ENCODE measurements at regions not wholly inside any gene's neighbourhood (a gene's known extent, or its start where the extent isn't known, plus 50 kb on each side); places are given as distances from the start of the nearest gene placed in this dataset.

DNA sequence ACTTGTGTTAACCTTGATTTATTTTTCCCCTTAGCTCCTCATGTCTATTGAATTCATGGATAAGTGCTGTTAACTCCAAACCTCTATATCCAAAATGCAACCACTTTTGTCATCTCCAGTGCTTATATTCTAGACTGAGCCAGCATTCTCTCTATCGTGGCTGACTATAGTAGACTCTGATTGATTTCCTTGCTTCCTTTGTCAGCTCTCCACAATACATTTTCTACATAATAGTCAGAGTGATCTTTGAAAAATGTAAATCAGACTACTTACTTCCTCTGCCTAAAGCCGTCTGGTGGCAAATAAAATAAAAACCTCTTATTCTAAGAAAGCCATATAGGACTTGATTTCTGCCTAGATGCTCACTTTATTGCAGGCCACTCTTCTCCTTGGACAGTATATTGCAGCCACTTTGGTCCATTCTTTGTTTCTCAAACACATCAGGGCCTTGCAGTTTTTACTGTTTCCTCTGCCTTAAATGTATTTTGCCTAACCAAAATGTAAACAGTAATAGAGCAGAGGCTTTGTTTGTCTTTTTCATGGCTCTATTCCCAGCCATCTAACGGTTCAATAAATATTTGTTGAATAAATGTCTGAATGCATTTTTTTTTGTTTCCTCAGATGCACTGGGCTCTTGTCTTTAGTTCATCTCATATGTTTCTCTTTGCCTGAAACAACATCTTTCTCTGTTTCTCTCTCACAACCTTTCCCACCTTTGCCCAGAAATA, 243.6 kb upstream of the CSNK1A1L start:
- H3K27me3 Mint-ChIP-seq (ENCODE audit: low read depth): no peaks in the 10 kb centered on the region

DNA sequence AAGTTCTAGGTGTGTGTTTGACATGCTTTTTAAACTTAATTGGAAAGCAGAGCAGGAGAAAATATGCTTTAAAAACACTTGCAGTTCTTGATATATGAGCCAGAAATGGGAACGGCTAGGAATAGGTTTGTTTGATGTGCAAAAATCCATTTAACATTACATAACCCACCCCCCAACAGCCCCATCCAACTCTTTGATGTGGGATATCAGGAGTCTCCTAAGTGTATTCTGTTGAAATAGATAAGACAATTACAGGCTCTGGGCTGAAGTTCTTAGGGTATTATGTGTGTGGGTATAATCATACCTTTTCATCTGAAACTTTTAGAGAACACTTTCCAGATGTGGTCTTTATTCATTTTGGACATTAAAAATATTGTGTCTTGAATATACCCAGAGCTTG, 240.4 kb upstream of the CSNK1A1L start:
- H3K4me3 Mint-ChIP-seq: no peak overlapping the region
- no peaks in the 10 kb centered on the region for H3K4me1 Mint-ChIP-seq (ENCODE audit: low read depth)
- H3K36me3 Mint-ChIP-seq (ENCODE audit: low read depth): no peaks in the 10 kb centered on the region
- H3K9me3 Mint-ChIP-seq: no peaks in the 10 kb centered on the region
- no peaks in the 10 kb centered on the region for H3K27me3 Mint-ChIP-seq (ENCODE audit: low read depth)
- no peak overlapping the region for H3K27ac Mint-ChIP-seq

More for the DNA sequence above, 243.6 kb upstream of the CSNK1A1L start:
- Mint-ChIP-seq H3K27ac (no peak overlapping the region), H3K9me3 (peaks cover 3% of the 10 kb centered on the region), H3K36me3 (ENCODE audit: low read depth) (no peaks in the 10 kb centered on the region), H3K4me1 (ENCODE audit: low read depth) (no peaks in the 10 kb centered on the region), H3K4me3 (no peak overlapping the region)

DNA sequence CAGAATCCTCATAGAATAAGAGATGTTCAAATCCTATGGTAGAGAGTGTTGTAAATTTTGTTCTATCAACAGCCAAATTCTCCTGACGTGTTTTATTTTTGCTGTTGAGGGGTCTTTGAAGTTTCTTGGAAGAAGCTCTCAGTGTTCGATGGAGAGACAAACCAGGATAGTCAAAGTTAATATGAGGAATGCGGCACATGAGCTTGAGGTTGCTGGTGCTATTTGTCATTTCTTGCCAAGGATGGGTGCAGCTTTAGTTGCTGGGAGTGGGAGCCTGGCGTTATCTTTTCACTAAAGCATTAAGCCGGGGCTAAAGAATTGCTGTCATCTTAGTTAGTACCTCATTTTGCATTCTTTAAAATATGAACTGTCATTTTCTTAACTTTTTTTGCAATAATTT, 239.9 kb upstream of the CSNK1A1L start:
- no peak overlapping the region for H3K27ac Mint-ChIP-seq
- H3K36me3 Mint-ChIP-seq (ENCODE audit: low read depth): no peaks in the 10 kb centered on the region
- no peaks in the 10 kb centered on the region for H3K4me1 Mint-ChIP-seq (ENCODE audit: low read depth)
- no peak overlapping the region for H3K4me3 Mint-ChIP-seq
- H3K9me3 Mint-ChIP-seq: no peaks in the 10 kb centered on the region
- H3K27me3 Mint-ChIP-seq (ENCODE audit: low read depth): no peaks in the 10 kb centered on the region

DNA sequence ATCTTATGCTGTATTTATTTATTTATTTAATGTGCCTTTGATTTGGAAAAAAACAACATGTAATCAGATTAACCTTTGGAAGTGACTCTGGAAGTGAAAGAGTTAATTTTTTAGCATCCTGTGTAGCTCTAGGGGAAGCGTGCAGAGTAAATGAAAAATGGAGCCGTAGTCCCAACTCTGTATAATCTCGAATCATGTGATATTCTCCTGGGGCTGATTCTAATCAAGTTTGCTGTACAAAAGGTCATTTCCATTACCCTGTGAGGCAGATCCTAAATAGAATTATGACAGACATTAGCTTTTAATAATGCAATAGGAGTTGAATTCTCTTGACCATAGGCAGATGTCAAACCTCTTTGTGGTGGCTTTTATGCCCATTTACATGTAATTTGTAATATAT, 238.6 kb upstream of the CSNK1A1L start:
- Mint-ChIP-seq H3K36me3 (ENCODE audit: low read depth) (no peaks in the 10 kb centered on the region), H3K27me3 (ENCODE audit: low read depth) (no peaks in the 10 kb centered on the region), H3K4me3 (no peak overlapping the region), H3K9me3 (no peaks in the 10 kb centered on the region), H3K27ac (no peak overlapping the region), H3K4me1 (ENCODE audit: low read depth) (no peaks in the 10 kb centered on the region)

DNA sequence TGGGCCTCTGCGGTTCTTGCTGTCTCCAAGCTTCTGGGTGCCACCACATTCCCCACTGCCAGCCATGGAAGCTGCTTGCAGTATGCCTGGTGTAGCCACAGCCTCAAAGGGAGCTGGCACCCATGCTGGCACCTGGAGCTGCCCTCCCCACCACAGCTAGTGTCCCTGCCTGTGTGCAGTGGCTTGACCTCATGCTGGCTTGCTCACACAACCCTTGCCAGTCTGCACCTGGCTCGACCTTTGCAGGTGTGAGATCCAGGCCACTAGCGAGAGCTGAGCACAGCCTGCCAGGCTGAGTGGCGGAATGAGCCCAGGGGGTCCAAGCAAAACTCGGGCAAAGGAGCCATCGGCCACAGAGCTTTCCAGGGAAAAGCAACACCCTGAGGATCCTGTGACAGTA, 236.7 kb upstream of the CSNK1A1L start:
- H3K27ac Mint-ChIP-seq: no peak overlapping the region
- no peak overlapping the region for H3K4me3 Mint-ChIP-seq
- H3K9me3 Mint-ChIP-seq: no peaks in the 10 kb centered on the region
- no peaks in the 10 kb centered on the region for H3K27me3 Mint-ChIP-seq (ENCODE audit: low read depth)
- no peaks in the 10 kb centered on the region for H3K4me1 Mint-ChIP-seq (ENCODE audit: low read depth)
- H3K36me3 Mint-ChIP-seq (ENCODE audit: low read depth): no peaks in the 10 kb centered on the region

DNA sequence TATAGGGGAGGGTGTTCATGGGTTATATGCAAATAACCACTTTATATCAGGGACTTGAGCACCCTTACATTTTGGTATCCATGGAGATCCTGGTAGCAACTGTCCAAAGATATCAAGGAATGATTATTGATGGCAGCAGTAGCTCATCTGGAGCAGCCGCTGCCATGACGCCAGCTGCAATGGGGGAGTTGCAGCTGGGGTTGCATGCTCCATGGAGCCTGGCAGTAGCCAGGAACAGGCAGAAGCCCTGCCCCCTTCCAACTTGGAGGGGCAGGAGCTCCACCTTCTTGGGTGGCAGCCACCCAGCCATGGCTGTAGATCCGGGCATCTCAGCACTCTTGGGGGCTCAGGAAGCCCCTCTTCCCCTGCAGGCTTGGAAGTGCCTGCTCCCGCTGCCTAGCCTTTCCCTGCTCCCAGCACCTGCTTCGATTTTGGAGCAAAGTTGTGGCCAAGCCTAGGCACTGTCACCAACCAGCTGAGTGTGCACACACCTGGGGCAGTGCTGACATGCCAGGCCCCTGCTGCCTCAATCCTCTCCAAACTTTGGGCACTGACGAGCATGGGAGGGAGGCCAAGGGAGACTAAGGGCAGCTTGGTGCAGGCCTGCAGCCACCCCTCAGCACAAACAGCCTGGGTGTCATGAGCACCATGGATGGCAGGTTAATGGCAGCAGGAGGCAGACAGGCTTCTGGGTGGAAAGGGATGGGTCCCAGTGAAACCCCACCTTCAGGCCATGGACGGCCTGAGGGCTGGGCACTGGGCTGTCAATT, 235.6 kb upstream of the CSNK1A1L start:
- H3K36me3 Mint-ChIP-seq (ENCODE audit: low read depth): no peaks in the 10 kb centered on the region
- H3K4me3 Mint-ChIP-seq: no peak overlapping the region
- no peak overlapping the region for H3K27ac Mint-ChIP-seq
- H3K9me3 Mint-ChIP-seq: no peaks in the 10 kb centered on the region
- H3K27me3 Mint-ChIP-seq (ENCODE audit: low read depth): no peaks in the 10 kb centered on the region
- H3K4me1 Mint-ChIP-seq (ENCODE audit: low read depth): no peaks in the 10 kb centered on the region

DNA sequence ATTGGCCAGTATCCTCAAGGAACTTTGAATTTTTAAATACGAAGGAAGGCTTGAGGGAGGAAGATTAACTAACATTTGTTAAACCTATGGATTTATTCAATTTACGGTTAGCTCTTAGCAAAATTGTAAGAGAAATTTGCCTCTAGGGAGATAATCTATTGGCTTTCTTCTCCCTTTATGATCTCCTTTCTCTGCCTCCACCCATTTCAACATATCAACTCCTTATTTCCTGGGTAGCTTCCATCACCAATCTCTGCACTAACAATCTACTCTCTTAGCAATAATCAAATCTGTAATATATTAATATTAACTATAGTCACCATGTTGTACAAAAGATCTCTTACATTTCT, 233.9 kb upstream of the CSNK1A1L start:
- Mint-ChIP-seq H3K36me3 (ENCODE audit: low read depth) (no peaks in the 10 kb centered on the region), H3K27ac (no peak overlapping the region), H3K4me3 (no peak overlapping the region), H3K27me3 (ENCODE audit: low read depth) (no peaks in the 10 kb centered on the region), H3K9me3 (no peaks in the 10 kb centered on the region), H3K4me1 (ENCODE audit: low read depth) (no peaks in the 10 kb centered on the region)

DNA sequence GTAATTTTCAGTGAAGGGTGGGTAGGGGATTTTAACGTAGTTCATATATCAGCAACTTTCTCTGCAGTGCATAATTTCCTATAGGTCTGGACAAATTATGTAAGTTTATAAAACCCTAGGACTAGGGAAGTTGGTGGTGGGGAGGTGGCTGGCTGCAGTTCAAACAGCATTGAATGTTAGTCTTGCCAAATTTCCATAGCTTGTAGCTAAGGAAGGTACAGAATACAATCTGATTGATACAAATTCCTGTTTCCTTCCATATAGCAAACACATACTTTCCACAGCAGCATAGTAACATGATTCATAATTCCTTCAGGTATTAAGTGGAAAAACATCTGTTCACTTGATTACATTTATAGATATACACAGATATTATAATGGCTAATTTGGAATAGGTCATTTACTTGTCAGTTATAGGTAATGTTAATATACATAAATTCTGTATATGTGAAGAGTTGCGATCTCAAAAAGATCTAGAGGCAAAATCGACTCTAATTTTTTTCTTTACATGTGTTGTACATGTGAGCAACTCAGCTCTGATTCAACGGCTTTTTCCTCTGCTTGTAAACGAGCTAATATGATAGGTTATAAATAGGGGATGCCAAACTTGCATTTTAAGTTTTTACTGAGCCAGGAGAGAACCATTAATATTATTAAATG, 233.4 kb upstream of the CSNK1A1L start:
- no peaks in the 10 kb centered on the region for H3K4me1 Mint-ChIP-seq (ENCODE audit: low read depth)
- H3K9me3 Mint-ChIP-seq: no peaks in the 10 kb centered on the region
- no peaks in the 10 kb centered on the region for H3K36me3 Mint-ChIP-seq (ENCODE audit: low read depth)
- no peaks in the 10 kb centered on the region for H3K27me3 Mint-ChIP-seq (ENCODE audit: low read depth)
- no peak overlapping the region for H3K4me3 Mint-ChIP-seq
- H3K27ac Mint-ChIP-seq: no peak overlapping the region

DNA sequence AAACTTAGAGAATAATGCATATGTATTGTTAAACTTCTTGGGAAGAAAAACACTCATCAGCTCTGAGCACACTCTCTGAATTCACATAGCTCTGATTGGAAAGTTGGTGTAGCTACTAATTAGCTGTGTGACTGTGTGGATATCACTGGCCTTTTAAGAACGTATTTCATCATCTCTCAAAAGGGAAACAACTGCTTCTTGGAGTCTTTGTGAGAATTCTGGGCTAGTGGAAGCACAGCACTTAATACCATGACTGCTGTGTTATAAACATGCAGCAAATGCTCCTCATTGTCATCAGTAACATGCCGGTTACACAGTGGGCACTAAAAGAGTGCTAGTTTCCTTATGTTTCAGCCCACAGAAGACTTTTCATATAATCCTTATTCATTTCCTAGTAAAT, 220.9 kb upstream of the CSNK1A1L start:
- Mint-ChIP-seq H3K9me3 (peaks cover 11% of the 10 kb centered on the region), H3K36me3 (ENCODE audit: low read depth) (no peaks in the 10 kb centered on the region), H3K4me1 (ENCODE audit: low read depth) (no peaks in the 10 kb centered on the region), H3K27me3 (ENCODE audit: low read depth) (no peaks in the 10 kb centered on the region), H3K27ac (no peak overlapping the region), H3K4me3 (no peak overlapping the region)

DNA sequence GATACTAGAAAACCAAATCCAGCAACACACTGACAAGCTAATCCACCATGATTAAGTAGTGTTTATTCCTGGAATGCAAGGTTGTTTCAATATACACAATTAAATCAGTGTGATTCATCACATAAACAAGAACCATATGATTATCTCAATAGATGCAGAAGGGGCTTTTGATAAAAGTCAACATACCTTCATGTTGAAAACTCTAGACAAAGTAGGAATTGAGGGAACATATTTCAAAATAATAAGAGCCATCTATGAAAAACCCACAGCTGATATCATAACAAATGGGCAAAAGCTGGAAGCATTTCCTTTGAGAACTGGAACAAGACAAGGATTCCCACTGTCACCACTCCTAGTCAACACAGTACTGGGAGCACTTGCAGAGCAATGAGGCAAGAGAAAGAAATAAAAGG, 213.6 kb upstream of the CSNK1A1L start:
- no peak overlapping the region for H3K4me3 Mint-ChIP-seq
- H3K27me3 Mint-ChIP-seq (ENCODE audit: low read depth): no peaks in the 10 kb centered on the region
- no peaks in the 10 kb centered on the region for H3K36me3 Mint-ChIP-seq (ENCODE audit: low read depth)
- H3K9me3 Mint-ChIP-seq: peaks cover 43% of the 10 kb centered on the region
- H3K4me1 Mint-ChIP-seq (ENCODE audit: low read depth): no peaks in the 10 kb centered on the region
- no peak overlapping the region for H3K27ac Mint-ChIP-seq

DNA sequence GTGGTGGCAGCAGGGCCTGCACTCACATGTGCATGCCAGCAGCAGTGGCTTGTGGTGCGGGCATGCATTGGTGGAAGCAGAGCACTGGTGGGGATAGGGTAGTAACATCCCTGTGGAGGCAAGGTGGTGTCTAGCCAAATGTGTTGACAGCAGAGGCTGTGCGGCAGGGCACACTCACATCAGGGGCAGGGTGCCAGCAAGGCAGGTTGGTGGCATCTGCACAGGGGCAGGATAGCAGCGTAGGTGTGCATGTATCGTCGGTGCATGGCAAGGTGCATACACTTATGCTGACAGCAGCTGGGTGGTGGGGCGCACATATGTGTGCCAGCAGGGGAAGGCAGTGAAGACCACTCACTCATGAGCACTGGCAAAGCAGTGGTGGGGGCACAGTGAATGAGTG, 211.5 kb upstream of the CSNK1A1L start:
- no peak overlapping the region for H3K4me3 Mint-ChIP-seq
- no peaks in the 10 kb centered on the region for H3K27me3 Mint-ChIP-seq (ENCODE audit: low read depth)
- no peak overlapping the region for H3K27ac Mint-ChIP-seq
- H3K4me1 Mint-ChIP-seq (ENCODE audit: low read depth): no peaks in the 10 kb centered on the region
- H3K36me3 Mint-ChIP-seq (ENCODE audit: low read depth): no peaks in the 10 kb centered on the region
- peaks cover 43% of the 10 kb centered on the region for H3K9me3 Mint-ChIP-seq

DNA sequence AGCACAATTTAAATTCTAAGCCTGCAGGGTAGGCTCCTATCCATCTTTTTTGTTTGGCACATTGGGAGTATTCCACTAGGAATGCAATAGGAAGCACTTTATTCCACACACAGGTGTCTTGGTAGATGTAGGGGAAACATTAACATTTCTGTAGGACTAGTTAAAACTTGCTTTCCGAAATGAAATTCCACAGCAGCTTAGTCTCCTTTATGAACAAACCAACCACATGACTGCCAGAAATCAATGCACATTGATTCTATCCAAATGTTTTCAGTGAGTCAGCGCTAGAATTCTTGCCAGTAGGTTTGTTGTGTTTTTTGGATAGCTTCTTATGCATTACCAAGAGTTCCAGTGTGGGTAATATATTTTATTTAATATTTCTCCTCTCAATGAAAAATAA, 207.9 kb upstream of the CSNK1A1L start:
- Mint-ChIP-seq H3K9me3 (peaks cover 24% of the 10 kb centered on the region), H3K36me3 (ENCODE audit: low read depth) (no peaks in the 10 kb centered on the region), H3K27ac (no peak overlapping the region), H3K4me1 (ENCODE audit: low read depth) (no peaks in the 10 kb centered on the region), H3K27me3 (ENCODE audit: low read depth) (no peaks in the 10 kb centered on the region), H3K4me3 (no peak overlapping the region)

DNA sequence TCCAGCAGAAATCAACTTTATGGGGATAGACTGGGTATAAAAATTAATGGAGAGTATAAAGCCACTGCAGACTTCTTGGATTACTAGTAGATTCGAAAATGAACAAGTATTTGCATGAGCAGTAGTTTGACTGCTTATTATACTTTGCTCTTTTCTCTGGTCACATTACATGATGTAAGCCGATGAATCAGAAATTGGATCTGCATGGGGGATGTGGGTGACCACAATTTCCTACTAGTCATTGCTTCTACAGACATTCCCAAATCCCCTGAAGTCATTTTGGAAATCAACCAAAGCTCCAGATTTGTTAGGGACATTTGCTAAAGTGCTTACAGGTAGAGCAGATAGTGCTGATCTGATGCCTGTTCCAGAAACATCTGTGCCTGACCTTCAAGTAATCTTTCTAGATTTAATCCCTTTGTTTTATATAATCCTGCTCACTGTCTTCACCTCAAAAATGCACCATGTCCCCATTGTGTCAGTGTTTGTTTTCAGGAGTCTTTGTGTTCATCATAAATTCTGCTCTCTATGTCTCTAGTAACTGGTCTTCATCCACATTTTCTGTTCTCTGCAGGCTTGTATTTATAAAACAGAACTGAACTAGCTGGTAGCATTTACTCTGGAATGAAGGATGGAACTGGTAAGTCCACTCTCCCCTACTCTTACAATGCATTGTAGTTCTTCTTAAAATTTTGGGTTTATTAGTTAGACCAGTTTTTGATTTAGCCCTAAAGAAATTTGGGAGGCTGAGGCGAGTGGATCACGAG, 201.5 kb upstream of the CSNK1A1L start:
- Mint-ChIP-seq H3K27ac (no peak overlapping the region), H3K36me3 (ENCODE audit: low read depth) (no peaks in the 10 kb centered on the region)

DNA sequence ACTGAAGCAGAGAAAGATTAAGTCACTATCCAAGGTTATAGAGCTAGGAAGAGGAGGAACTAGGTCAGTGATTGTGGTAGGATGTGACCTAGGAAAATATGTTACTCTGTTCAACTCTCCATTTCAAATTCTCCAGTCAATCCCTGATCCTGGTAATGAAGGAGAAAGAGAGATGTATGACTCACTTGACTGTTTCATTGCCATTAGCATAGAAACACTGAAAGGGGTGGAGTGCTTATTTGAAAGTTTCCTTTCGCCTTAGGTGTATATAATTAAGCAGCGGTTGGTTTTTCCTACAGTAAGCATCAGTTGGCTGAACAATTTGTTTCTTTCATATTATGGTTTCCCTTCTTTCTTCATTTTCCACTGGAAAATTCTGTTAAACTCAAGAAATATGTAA, 198.1 kb upstream of the CSNK1A1L start:
- Mint-ChIP-seq H3K4me3 (no peak overlapping the region), H3K36me3 (ENCODE audit: low read depth) (no peaks in the 10 kb centered on the region), H3K27ac (no peak overlapping the region), H3K4me1 (ENCODE audit: low read depth) (no peaks in the 10 kb centered on the region), H3K27me3 (ENCODE audit: low read depth) (no peaks in the 10 kb centered on the region), H3K9me3 (peaks cover 4% of the 10 kb centered on the region)

More for the DNA sequence above, 201.5 kb upstream of the CSNK1A1L start:
- no peak overlapping the region for H3K4me3 Mint-ChIP-seq
- H3K27me3 Mint-ChIP-seq (ENCODE audit: low read depth): no peaks in the 10 kb centered on the region
- no peaks in the 10 kb centered on the region for H3K4me1 Mint-ChIP-seq (ENCODE audit: low read depth)
- peaks cover 4% of the 10 kb centered on the region for H3K9me3 Mint-ChIP-seq
